OCI-LY7 (cell line): ENCODE measurements at regions not wholly inside any gene's neighbourhood (a gene's known extent, or its start where the extent isn't known, plus 50 kb on each side); places are given as distances from the start of the nearest gene placed in this dataset.

ENCODE experiments used
- BruUV-seq: library from RNA; stranded (reverse); fragments of 400-500 nt; replicated peaks from 2 replicates; lab custom pipeline; 2021; lab: Mats Ljungman, UMichigan
- CTCF ChIA-PET: fragments of 300-600 bp; sonication (Branson Sonifier 250); formaldehyde crosslinking; loops from one replicate; lab custom pipeline; 2022; ENCODE audit warnings: antibody characterized with exemption; ENCODE audit not compliant: unreplicated experiment; lab: Charles Lee
- POLR2A ChIA-PET: fragments of 300-600 bp; sonication (Branson Sonifier 250); formaldehyde crosslinking; loops from one replicate; lab custom pipeline; 2022; ENCODE audit warnings: antibody characterized with exemption; lab: Charles Lee
- DNase-seq: peaks from one replicate; pipeline ENCODE4 v3.0.0-alpha.2; 2015; ENCODE audit warnings: low spot score
- H2AFZ ChIP-seq: fragments of 200-600 bp; sonication (generic), shearing (Covaris generic); 2 replicates; pipeline ENCODE4 v1.6.1; 2014; ENCODE audit warnings: mild to moderate bottlenecking, antibody characterized with exemption, low read length, moderate library complexity
- H3K27ac ChIP-seq: fragments of 200-600 bp; sonication (generic); 2 replicates; pipeline ENCODE4 v1.5.1; 2014; ENCODE audit warnings: mixed run types, low read depth, mild to moderate bottlenecking, moderate library complexity, low read length, inconsistent platforms; ENCODE audit not compliant: poor library complexity, severe bottlenecking
- H3K36me3 ChIP-seq: fragments of 200-600 bp; sonication (generic); 2 replicates; pipeline ENCODE4 v1.6.1; 2014; ENCODE audit warnings: mild to moderate bottlenecking, antibody characterized with exemption, low read length, moderate library complexity, mixed read lengths; ENCODE audit not compliant: insufficient read depth
- H3K4me1 ChIP-seq: fragments of 200-600 bp; sonication (generic); 2 replicates; pipeline ENCODE4 v1.5.1; 2014; ENCODE audit warnings: mild to moderate bottlenecking, low read length; ENCODE audit not compliant: insufficient read depth, poor library complexity, severe bottlenecking
- H3K4me2 ChIP-seq: fragments of 200-600 bp; sonication (generic); 2 replicates; pipeline ENCODE4 v1.6.1; 2014; ENCODE audit warnings: mild to moderate bottlenecking, low read length
- H3K4me3 ChIP-seq: fragments of 200-600 bp; sonication (generic); 2 replicates; pipeline ENCODE4 v1.5.1; 2014; ENCODE audit warnings: mild to moderate bottlenecking, low read depth, low read length; ENCODE audit not compliant: poor library complexity, severe bottlenecking
- H3K79me2 ChIP-seq: fragments of 200-600 bp; sonication (generic); 2 replicates; pipeline ENCODE4 v1.6.1; 2016; ENCODE audit warnings: low read depth, mild to moderate bottlenecking, low read length, moderate library complexity, mixed read lengths; ENCODE audit not compliant: insufficient read depth
- H3K9me2 ChIP-seq: fragments of 200-600 bp; sonication (generic); 2 replicates; pipeline ENCODE4 v1.6.1; 2016; ENCODE audit warnings: mild to moderate bottlenecking, low read length, mixed read lengths; ENCODE audit not compliant: insufficient read depth
- H3K9me3 ChIP-seq: fragments of 200-600 bp; sonication (generic); 2 replicates; pipeline ENCODE4 v1.6.1; 2014; ENCODE audit warnings: mild to moderate bottlenecking, mixed run types, low read length, mixed read lengths
- H4K20me1 ChIP-seq: fragments of 200-600 bp; sonication (generic); 2 replicates; pipeline ENCODE4 v1.6.1; 2014; ENCODE audit warnings: mild to moderate bottlenecking, antibody characterized with exemption, low read length, moderate library complexity, mixed read lengths; ENCODE audit not compliant: insufficient read depth
- CTCF ChIP-seq: fragments of 200-600 bp; sonication (generic); conservative IDR thresholded peaks from 2 replicates; pipeline ENCODE4 v1.5.1; 2014; ENCODE audit warnings: mild to moderate bottlenecking, antibody characterized with exemption, low read length, moderate library complexity, mixed read lengths
- EZH2phosphoT487 ChIP-seq: fragments of 200-600 bp; sonication (generic); IDR thresholded peaks from 2 replicates; pipeline ENCODE4 v1.6.1; 2018; ENCODE audit warnings: low read depth, borderline replicate concordance, mild to moderate bottlenecking, mixed run types, antibody characterized with exemption, low read length, moderate library complexity, mixed read lengths
- intact Hi-C: fragments of 100-400 bp; cut with micrococcal nuclease; formaldehyde crosslinking; loops from one replicate; pipeline ENCODE4 v1.10.0; 2022; ENCODE audit not compliant: unreplicated experiment

- no peak overlapping the region for H3K4me2 ChIP-seq
- CTCF ChIA-PET = no interaction called here
- no peaks in the 10 kb centered on the region for H3K4me1 ChIP-seq
- no peaks in the 10 kb centered on the region for H3K9me3 ChIP-seq
- DNase-seq = no peak
- H4K20me1 ChIP-seq = no peaks in the 10 kb centered on the region
- H3K4me3 ChIP-seq = no peak overlapping the region
- no peak overlapping the region for H3K27ac ChIP-seq
- H3K36me3 ChIP-seq = no peaks in the 10 kb centered on the region
- no peaks in the 10 kb centered on the region for H3K9me2 ChIP-seq
- no peak overlapping the region for H2AFZ ChIP-seq
- POLR2A ChIA-PET = no interaction called here
- no peaks in the 10 kb centered on the region for H3K79me2 ChIP-seq
- TF ChIP-seq CTCF = no peak
- TF ChIP-seq EZH2phosphoT487 = no peak
- intact Hi-C loops = no loop called here
- no TSS peak for BruUV-seq
Measured at GRCh38 chr2:9692456-9693195, 61.8 kb upstream of the YWHAQ start.

- BruUV-seq = no TSS peak
- CTCF ChIA-PET = no interaction called here
- POLR2A ChIA-PET = no interaction called here
Measured at GRCh38 chr2:9693196-9693491, 62.3 kb upstream of the YWHAQ start.

More at GRCh38 chr2:9693196-9693491, 62.3 kb upstream of the YWHAQ start:
- no peak overlapping the region for H3K4me2 ChIP-seq
- no peaks in the 10 kb centered on the region for H3K79me2 ChIP-seq
- no peaks in the 10 kb centered on the region for H3K9me3 ChIP-seq
- no peaks in the 10 kb centered on the region for H3K9me2 ChIP-seq
- H4K20me1 ChIP-seq = no peaks in the 10 kb centered on the region
- no peak overlapping the region for H3K4me3 ChIP-seq
- intact Hi-C loops = no loop called here
- no peaks in the 10 kb centered on the region for H3K36me3 ChIP-seq
- no peak overlapping the region for H2AFZ ChIP-seq
- H3K27ac ChIP-seq = no peak overlapping the region
- H3K4me1 ChIP-seq = no peaks in the 10 kb centered on the region
- no peak for DNase-seq
- TF ChIP-seq EZH2phosphoT487 (no peak), CTCF (no peak)
